GM12892 (cell line): ENCODE measurements at regions not wholly inside any gene's neighbourhood (a gene's known extent, or its start where the extent isn't known, plus 50 kb on each side); places are given as distances from the start of the nearest gene placed in this dataset.

Experiments
- POLR2A ChIP-seq: IDR thresholded peaks from 2 replicates; pipeline ENCODE4 v1.6.1; 2011; ENCODE audit warnings: low read depth, low read length, control low read depth
- POLR2AphosphoS5 ChIP-seq: IDR thresholded peaks from 2 replicates; pipeline ENCODE4 v1.6.1; 2011; ENCODE audit warnings: low read depth, low read length, control low read depth
- TAF1 ChIP-seq: IDR thresholded peaks from 2 replicates; pipeline ENCODE4 v1.6.1; 2011; ENCODE audit warnings: low read depth, mild to moderate bottlenecking, control low read depth, low read length, borderline replicate concordance

DNA sequence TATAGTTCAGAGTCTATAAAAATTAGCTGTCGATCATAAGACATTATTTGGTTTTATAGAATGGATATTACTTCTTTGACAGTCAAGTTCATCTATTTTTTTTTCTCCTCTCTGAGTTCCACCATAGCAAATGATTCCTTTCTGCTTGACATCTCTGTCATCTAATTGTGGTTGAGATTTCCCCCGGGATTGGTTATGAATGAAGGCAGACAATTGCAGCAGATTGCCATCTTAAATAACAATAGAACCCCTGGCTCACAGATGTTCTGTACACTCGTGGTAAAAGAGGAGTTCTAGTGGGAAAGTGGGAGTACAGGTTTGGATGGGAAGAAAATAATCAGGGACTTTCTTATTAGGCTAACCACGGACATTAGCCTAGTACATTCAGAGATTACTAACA is 292.1 kb upstream of the NRXN1 start:
- TF ChIP-seq POLR2AphosphoS5 (no peak), POLR2A (no peak), TAF1 (no peak)
